GM18870 (cell line): ENCODE measurements at regions not wholly inside any gene's neighbourhood (a gene's known extent, or its start where the extent isn't known, plus 50 kb on each side); places are given as distances from the start of the nearest gene placed in this dataset.
A peak's percentile ranks its signal among the peaks of the same experiment; 100 is the strongest.

Source experiments
- ATAC-seq: cut with Tn5 transposase; IDR thresholded peaks from one replicate; pipeline ENCODE4 v1.9.1; 2021; ENCODE audit warnings: moderate library complexity; ENCODE audit not compliant: unreplicated experiment

DNA sequence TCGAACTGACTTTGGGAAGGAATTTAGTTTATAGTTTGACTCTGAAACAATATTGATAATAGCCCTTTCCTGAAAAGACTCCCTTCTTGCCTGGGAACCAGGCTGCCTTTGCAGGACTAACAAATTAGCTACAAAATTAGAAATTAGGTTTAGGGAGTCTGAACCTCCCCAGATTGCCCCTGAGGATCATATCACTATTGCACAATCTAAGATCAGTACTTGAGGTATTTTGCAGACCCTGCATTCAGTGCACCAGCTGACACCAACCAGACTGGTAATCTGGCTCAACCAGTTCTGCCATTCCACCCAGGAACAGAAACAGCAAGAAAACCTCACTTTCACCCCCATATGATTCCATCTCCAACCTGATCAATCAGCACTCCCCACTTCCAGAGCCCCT is 131.8 kb upstream of the GALNT5 start:
- ATAC-seq: no peak

- no peak for ATAC-seq
Measured at GRCh38 chr2:157127249-157128012, 130.1 kb upstream of the GALNT5 start.

DNA sequence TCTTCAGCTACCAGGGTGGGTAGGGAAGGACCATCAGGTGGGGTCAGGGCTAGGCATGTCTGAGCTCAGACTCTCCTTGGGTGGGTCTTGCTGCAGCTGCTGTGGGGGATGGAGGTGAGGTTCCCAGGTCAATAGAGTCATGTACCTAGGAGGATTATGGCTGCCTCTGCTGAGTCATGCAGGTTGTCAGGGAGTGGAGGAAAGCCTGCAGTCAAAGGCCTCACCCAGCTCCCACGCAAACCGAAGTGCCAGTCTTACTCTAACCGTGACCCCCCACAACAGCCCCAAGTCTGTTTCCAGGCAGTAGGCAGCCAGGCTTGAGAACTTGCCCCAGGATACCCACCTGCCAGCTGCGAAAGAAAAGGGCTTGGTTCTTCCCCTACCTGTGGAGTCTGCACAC is 113.6 kb upstream of the GALNT5 start:
- no peak for ATAC-seq

DNA sequence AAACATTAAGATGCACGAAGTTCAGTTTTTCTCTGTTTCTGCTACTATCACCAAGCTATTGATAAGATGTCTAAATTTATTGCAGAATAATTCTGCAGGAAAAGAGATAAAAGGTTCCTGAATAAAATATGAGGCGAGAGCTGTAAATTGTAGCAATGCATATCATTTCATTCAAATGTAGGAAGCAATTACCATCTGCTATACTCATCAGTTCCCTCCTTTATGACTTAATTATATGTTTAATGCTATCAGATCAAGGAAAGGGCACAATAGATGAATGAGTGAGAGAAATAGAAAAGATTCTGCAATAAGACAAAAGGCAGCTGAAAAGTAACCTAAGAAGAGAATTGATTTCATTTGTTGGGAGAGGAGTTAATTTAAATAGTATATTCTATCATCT is 108.2 kb upstream of the GALNT5 start:
- ATAC-seq: no peak

DNA sequence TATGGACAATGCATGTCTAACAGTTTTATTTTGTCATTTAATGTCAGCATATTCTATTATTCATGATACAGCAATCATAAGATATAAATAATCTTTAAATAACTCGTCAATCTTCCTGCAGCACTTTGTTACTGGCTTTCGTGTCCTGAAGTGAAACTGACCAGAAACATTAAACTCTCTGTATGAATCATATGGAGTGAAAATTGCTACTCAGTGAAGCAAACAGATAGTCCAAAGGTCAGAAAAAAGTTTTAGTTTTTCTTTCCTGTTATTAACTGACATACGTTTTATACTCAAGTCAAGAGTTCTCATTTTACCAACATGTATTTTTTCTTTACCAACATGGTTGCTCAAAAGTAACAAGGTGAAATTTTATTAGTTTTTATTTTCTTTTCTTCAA is 106.8 kb upstream of the GALNT5 start:
- ATAC-seq: peak; percentile 96

DNA sequence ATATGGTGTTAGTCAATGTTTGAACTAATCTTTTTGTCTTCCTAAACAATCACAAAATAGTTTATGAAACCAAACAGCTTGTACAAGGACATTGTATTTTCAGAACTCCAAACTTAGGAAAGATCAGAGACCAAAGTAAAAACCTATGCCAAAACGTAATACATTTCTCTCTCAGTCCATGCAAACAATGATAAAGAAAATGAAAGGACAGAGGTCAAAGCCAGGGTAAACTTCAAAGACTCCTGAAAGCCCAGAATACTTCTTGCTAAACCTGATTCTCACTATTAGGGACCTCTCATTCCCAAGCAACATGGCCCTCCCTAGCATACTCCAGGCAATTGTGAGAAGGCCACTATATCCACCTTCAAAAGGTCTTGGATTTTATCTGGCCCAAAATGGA is 105.1 kb upstream of the GALNT5 start:
- ATAC-seq: no peak

- no peak for ATAC-seq
Measured at GRCh38 chr2:157155992-157156391, 101.5 kb upstream of the GALNT5 start.

- ATAC-seq: no peak
Measured at GRCh38 chr2:157158111-157158510, 99.4 kb upstream of the GALNT5 start.

DNA sequence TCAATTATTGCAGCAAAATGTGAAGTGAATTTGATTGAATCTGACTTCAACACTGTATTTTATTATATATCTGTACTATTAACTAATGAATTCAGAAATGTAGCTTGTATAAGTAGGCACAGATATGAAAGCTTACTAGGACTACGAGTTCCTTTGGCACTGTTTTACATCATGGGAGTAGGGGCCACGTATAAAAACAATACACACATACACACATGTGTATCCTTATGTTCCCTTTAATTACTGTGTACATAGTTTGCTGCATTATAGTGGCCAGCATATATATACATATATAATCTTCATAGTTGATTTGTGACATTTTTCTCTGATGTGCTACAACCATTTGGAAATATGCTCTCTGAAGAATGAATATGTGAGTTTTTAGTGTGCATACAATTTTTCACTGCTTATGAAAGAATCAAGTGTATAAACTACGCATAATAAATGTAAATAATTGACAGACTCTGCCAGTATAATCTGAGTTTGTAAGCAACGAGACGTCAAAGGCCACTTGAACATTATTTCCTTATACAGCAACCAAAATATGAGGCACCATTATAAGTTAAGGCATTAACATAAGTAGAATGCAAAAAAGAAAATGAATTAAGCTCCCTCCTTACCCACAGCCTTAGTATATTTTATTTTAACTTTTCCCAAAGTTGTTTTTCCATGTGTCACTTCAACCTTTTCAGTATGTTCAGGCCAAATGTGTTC is 98.1 kb upstream of the GALNT5 start:
- no peak for ATAC-seq

DNA sequence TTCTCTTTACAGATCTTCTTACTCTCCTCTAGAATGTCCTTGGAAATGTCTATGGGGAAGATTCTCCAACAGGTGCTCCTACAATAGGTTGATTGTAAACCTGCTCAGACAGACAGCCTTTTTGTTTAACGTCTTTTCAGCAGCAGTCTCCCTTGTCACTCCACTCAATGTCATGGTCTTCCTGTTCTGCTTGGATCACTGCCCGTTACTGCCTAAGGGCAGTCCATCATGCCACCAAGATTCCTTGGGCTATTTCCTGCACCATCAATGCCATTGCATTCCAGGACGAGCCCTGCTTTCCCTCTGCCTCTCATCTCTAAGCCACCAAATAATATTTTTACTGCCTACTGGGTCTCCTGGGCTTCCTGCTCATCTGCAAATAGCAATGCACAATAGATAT is 97.4 kb upstream of the GALNT5 start:
- ATAC-seq: no peak

DNA sequence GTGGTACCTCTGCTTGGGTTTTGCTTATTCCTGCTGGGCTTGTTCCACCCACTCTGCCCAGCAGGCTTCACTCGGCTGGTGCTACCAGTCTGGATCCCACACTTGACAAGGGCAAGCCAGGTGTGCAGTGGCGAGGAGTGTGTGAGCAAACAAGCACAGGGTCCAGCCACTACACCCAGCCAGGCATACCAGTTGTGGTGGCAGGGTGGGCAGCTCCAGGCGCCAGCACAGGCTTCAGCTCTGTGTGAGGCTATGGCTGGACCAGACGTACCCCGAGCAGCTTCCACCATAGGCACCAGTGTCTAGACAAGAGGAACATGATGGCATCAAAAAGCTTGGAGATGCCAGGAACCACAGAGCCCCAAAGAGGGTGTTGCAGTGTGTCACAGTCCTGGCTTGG is 93.1 kb upstream of the GALNT5 start:
- ATAC-seq: no peak

DNA sequence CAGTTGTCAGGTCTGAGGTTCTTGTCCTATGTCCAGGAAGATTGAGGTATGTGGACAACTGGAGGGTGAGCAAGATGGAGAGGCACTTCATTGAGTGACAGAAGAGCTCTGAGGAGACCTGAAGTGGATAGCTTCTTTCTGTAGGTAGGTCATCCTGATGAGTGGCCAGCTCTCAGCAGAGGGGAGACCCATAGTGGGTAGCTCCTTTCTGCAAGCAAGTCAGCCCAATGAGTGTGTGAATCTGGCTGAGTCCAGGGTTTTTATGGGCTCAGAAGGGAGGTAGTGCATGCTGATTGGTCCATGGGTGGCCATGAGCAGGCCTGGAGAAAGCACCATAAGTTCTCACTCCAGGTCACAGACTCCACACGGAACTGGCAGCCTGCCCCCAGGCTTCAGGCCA is 92.6 kb upstream of the GALNT5 start:
- no peak for ATAC-seq

DNA sequence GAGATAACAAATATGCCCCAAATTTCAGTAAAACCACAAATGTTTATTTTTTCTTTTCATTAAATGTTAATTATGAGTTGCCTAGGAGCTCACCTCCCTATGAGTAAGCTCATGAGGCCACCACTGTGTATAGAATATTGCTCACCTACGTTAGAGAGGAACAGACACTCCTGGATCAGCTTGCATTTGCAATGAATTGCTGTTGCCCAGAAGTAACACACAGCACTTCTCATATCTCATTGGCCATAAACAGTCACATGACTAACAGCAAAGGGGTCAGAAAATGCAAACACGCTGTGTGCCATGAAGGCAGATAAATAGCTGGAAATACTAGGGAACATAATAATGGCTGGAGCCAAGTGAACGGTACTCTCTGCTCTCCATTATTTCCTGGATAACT is 89.0 kb upstream of the GALNT5 start:
- ATAC-seq: no peak

GRCh38 chr2:157169889-157170288 is 87.6 kb upstream of the GALNT5 start:
- no peak for ATAC-seq

- no peak for ATAC-seq
Measured at GRCh38 chr2:157170299-157170698, 87.2 kb upstream of the GALNT5 start.

- no peak for ATAC-seq
Measured at GRCh38 chr2:157172239-157172638, 85.3 kb upstream of the GALNT5 start.

DNA sequence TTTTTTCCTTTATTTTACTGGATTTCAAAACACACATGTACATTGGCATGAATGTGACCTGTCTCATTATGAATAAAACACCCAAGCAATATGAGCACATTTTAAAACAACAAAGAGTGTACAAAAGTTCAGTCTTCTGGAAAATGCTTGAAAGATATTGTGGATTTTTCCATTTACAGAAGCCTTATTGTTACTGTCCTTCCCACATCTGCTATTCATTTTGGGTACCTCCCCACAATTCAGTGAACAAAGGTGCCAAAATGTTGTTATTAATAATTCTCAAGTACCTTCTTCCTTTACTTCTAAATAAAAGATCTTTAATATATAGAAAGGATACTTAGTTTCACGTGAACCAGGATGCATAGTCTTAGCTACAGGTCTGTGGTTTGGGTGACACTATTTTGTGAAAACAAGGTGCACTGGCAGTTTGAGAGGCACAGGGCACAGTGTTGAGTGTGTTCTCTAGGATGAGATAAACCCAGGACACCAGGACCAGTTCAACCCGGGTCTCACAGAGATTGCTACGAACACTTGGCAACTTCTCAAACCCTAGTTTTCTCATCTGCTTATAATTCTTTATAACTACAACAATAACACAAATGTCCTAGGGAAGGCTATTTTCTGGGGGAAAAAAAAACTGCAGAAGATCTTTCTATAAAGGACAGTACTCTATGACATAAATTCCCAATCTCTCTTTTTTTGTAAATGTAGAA is 84.5 kb upstream of the GALNT5 start:
- ATAC-seq: no peak

DNA sequence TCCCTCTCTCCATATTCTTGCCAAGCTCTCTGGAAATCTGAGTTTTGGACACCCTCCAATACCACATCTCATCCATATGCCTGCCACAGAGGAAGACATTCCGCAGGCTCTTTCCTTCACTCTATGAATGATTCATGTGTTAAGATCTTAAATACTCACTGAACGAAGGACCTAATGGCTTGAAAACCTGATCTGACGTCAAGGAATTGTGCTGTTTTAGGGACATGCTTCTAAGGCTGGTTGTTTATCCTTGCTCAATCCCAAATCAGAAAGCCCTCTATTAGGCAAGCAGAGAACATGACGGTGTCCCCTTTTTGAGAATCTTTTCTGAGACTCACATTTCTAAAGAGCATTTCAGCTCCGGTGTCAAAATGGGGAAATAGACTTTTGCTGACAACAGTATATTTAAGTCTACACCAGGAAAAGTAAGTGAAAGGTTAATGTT is 83.7 kb upstream of the GALNT5 start:
- no peak for ATAC-seq

- ATAC-seq: no peak
Measured at GRCh38 chr2:157174321-157174720, 83.2 kb upstream of the GALNT5 start.

DNA sequence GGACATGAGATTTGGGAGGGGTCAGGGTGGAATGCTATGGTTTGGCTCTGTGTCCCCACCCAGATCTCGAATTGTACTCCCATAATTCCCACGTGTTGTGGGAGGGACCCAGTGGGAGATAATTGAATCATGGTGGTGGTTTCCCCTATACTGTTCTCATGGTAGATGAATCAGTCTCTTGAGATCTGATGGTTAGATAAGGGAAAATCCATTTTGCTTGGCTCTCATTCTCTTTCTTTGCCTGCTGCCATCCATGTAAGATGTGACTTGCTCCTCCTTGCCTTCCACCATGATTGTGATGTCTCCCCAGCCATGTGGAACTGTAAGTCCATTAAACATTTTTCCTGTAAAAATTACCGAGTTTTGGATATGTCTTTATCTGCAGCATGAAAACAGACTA is 80.9 kb upstream of the GALNT5 start:
- ATAC-seq: no peak

DNA sequence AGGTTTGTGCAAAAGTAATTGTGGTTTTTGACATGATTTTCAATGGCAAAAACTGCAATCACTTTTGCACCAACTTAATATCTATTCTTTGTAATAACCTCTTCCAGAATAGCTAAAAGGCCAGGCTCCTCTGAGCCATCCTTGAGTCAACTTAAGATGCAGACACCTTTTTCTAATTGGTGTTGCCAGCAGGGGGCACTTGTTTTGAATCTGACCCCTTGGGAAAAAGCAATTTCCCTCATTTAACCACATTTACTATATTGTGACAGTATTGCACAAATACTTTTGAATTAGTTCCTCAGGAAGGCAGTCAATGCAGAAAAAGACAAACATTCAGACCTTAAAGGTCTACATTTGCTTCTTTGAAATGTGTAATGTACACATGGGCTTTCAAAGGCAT is 78.6 kb upstream of the GALNT5 start:
- no peak for ATAC-seq
